CD14-positive monocyte (primary cell): ENCODE measurements at regions not wholly inside any gene's neighbourhood (a gene's known extent, or its start where the extent isn't known, plus 50 kb on each side); places are given as distances from the start of the nearest gene placed in this dataset.

Experiments used
- DNase-seq, 3 donors: peaks; one replicate each; pipeline ENCODE4 v3.0.0-alpha.2; 2011 to 2022
- H2AFZ ChIP-seq: 2 replicates; pipeline ENCODE4 v1.6.0; 2012; ENCODE audit warnings: mild to moderate bottlenecking, low read depth, low read length, inconsistent platforms; ENCODE audit not compliant: insufficient read depth, poor library complexity, severe bottlenecking
- H3K27ac ChIP-seq, 2 donors: 1 replicate in 1 of 2; 2 replicates in 1 of 2; pipeline ENCODE4 v1.5.1; 2012 to 2013; ENCODE audit warnings: low read length in 2 of 2, control low read depth in 1 of 2, inconsistent platforms in 1 of 2, low read depth in 1 of 2, mild to moderate bottlenecking in 1 of 2
- H3K27me3 ChIP-seq, 2 donors: one replicate each; pipeline versions ENCODE4 v1.6.0 to v1.6.1; 2011 to 2013; ENCODE audit warnings: low read length in 2 of 2; ENCODE audit not compliant: control insufficient read depth in 2 of 2, insufficient read depth in 2 of 2
- H3K36me3 ChIP-seq, 2 donors: replicated peaks in 1 of 2; 1 replicate in 1 of 2; 2 replicates in 1 of 2; pipeline versions ENCODE4 v1.5.1 to v1.6.1; 2012 to 2013; ENCODE audit warnings: low read length in 2 of 2, control low read depth in 1 of 2, inconsistent platforms in 1 of 2, mild to moderate bottlenecking in 1 of 2; ENCODE audit not compliant: insufficient read depth in 2 of 2, control insufficient read depth in 1 of 2
- H3K4me1 ChIP-seq, 2 donors: 1 replicate in 1 of 2; 2 replicates in 1 of 2; pipeline versions ENCODE4 v1.5.1 to v1.6.1; 2012 to 2013; ENCODE audit warnings: low read length in 2 of 2, control low read depth in 1 of 2, inconsistent platforms in 1 of 2, mild to moderate bottlenecking in 1 of 2, moderate library complexity in 1 of 2; ENCODE audit not compliant: insufficient read depth in 2 of 2, control insufficient read depth in 1 of 2
- H3K4me2 ChIP-seq: replicated peaks from 2 replicates; pipeline ENCODE3; 2012; ENCODE audit warnings: low read length, moderate library complexity, mild to moderate bottlenecking; ENCODE audit not compliant: poor library complexity, severe bottlenecking; ENCODE audit errors: extremely low read depth
- H3K4me3 ChIP-seq, 3 experiments: fragments of 200-600 bp in 1 of 3; sonication (generic) in 1 of 3; replicated peaks in 1 of 3; 1 replicate in 2 of 3; 2 replicates in 1 of 3; pipeline ENCODE4 v1.5.1; 2011 to 2013; ENCODE audit warnings: low read length in 3 of 3, mild to moderate bottlenecking in 3 of 3, control low read depth in 2 of 3, low read depth in 2 of 3, inconsistent platforms in 1 of 3, moderate library complexity in 1 of 3
- H3K79me2 ChIP-seq: 2 replicates; pipeline ENCODE4 v1.6.0; 2012; ENCODE audit warnings: mild to moderate bottlenecking, control low read depth, inconsistent platforms, low read length, moderate library complexity; ENCODE audit not compliant: insufficient read depth
- H3K9ac ChIP-seq: 2 replicates; pipeline ENCODE4 v1.6.0; 2017; ENCODE audit warnings: low read length, mild to moderate bottlenecking; ENCODE audit not compliant: insufficient read depth, poor library complexity, severe bottlenecking
- H3K9me3 ChIP-seq, 2 donors: replicated peaks in 1 of 2; 1 replicate in 1 of 2; 2 replicates in 1 of 2; pipeline versions ENCODE4 v1.5.1 to v1.6.1; 2012 to 2013; ENCODE audit warnings: low read length in 2 of 2, control low read depth in 1 of 2; ENCODE audit not compliant: control insufficient read depth in 1 of 2, insufficient read depth in 1 of 2
- H4K20me1 ChIP-seq: 2 replicates; pipeline ENCODE4 v1.6.0; 2012; ENCODE audit warnings: mild to moderate bottlenecking, low read length, control low read depth, moderate library complexity; ENCODE audit not compliant: insufficient read depth
- H3K27ac Mint-ChIP-seq, 7 donors: one replicate each; pipeline ENCODE4 v1.8.0; 2020; ENCODE audit warnings: mild to moderate bottlenecking in 7 of 7, mixed read lengths in 7 of 7, moderate library complexity in 6 of 7, inconsistent platforms in 2 of 7
- H3K27me3 Mint-ChIP-seq, 3 donors: one replicate each; pipeline ENCODE4 v1.8.0; 2021 to 2022; ENCODE audit warnings: low read depth in 3 of 3, mild to moderate bottlenecking in 3 of 3, mixed read lengths in 3 of 3, moderate library complexity in 3 of 3, inconsistent platforms in 1 of 3
- H3K36me3 Mint-ChIP-seq, 2 donors: one replicate each; pipeline ENCODE4 v1.8.0; 2020; ENCODE audit warnings: mixed read lengths in 2 of 2, inconsistent platforms in 1 of 2, mild to moderate bottlenecking in 1 of 2
- H3K4me1 Mint-ChIP-seq: one replicate; pipeline ENCODE4 v1.8.0; 2020; ENCODE audit warnings: mild to moderate bottlenecking, mixed read lengths
- H3K4me3 Mint-ChIP-seq, 2 donors: one replicate each; pipeline ENCODE4 v1.8.0; 2020; ENCODE audit warnings: mild to moderate bottlenecking in 2 of 2, mixed read lengths in 2 of 2, moderate library complexity in 1 of 2
- H3K9me3 Mint-ChIP-seq, 7 donors: one replicate each; pipeline ENCODE4 v1.8.0; 2020 to 2022; ENCODE audit warnings: mixed read lengths in 7 of 7, mild to moderate bottlenecking in 6 of 7, moderate library complexity in 6 of 7, inconsistent platforms in 2 of 7
- WGBS: methylation state at CpG from one replicate; pipeline ENCODE4 v1.1.5; 2013; ENCODE audit warnings: missing lambda C conversion rate; ENCODE audit not compliant: insufficient coverage; 5-methylcytosine and 5-hydroxymethylcytosine counted together
- intact Hi-C, 2 donors: fragments of 100-400 bp; cut with micrococcal nuclease; formaldehyde crosslinking; loops; one replicate each; pipeline versions ENCODE4 v1.15.0 to v1.15.1; 2023
- TF ChIP-seq, protein P1 (sequence below): fragments of 200-600 bp; IDR thresholded peaks from one replicate; pipeline ENCODE4 v1.8.0; 2022; ENCODE audit warnings: antibody characterized with exemption, mild to moderate bottlenecking

DNA sequence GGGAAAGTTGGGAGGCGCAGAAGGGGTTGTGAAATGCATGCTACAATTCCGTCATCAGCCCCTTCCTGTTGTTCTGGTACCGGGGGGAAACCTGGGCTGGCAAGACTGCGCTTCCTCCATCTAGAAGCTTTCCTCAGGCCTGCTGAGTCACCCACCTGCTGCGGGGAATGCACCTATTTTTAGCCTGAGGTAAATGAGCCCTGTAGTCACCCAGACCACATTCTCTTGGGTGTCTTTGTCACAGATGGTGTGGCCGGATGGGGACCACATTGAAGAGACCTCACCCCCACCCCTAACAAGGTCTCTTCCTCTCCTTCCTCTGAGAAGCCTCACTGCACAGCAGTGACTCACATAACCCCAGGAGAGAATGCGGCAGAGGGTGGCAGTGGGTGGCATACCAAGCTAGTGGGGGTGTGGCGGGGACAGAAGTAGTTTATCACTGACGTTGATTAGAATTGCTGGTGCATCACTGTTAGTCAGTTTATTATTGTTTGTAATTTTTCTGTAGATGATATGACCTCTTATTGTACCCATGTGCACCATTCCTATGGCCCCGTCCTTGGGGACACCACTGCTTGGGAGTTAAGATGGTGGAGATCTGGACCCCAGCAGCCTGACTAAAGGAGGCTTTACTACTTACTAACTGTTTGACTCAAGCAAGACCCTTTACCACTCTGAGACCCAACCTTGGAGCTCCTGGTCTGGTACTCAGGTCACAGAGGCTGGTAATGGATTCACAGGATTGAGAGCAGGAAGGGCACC is 83.0 kb upstream of the DUSP5 start:
- peaks cover 1 to 12% (median 3%) of the 10 kb centered on the region in 3 donors for H3K27me3 Mint-ChIP-seq
- Histone ChIP-seq H3K4me3 (peak overlapping the region in 1 of 3 experiments; percentile 35), H3K79me2 (no peaks in the 10 kb centered on the region), H3K9ac (no peak overlapping the region), H3K4me1 (peaks cover 44 to 61% of the 10 kb centered on the region in 2 donors), H3K9me3 (no peaks in the 10 kb centered on the region), H3K27ac (peak overlapping the region; percentile 3 to 65), H3K4me2 (peak overlapping the region; percentile 17), H3K36me3 (no peaks in the 10 kb centered on the region), H3K27me3 (no peaks in the 10 kb centered on the region), H4K20me1 (no peaks in the 10 kb centered on the region), H2AFZ (no peak overlapping the region)
- peak overlapping the region; percentile 17 to 38 for H3K4me3 Mint-ChIP-seq
- peaks cover 62% of the 10 kb centered on the region for H3K4me1 Mint-ChIP-seq
- intact Hi-C loops: loop anchor here (1.0 to 5.0 kb wide), 6 partner anchors 9 to 133 kb away; partner anchors contain the start of gene DUSP5 (in 1 of the 2)
- peaks cover 0 to 4% (median 0%) of the 10 kb centered on the region in 7 donors for H3K9me3 Mint-ChIP-seq
- H3K36me3 Mint-ChIP-seq: peaks cover 0 to 4% of the 10 kb centered on the region in 2 donors
- TF ChIP-seq, protein P1, sequence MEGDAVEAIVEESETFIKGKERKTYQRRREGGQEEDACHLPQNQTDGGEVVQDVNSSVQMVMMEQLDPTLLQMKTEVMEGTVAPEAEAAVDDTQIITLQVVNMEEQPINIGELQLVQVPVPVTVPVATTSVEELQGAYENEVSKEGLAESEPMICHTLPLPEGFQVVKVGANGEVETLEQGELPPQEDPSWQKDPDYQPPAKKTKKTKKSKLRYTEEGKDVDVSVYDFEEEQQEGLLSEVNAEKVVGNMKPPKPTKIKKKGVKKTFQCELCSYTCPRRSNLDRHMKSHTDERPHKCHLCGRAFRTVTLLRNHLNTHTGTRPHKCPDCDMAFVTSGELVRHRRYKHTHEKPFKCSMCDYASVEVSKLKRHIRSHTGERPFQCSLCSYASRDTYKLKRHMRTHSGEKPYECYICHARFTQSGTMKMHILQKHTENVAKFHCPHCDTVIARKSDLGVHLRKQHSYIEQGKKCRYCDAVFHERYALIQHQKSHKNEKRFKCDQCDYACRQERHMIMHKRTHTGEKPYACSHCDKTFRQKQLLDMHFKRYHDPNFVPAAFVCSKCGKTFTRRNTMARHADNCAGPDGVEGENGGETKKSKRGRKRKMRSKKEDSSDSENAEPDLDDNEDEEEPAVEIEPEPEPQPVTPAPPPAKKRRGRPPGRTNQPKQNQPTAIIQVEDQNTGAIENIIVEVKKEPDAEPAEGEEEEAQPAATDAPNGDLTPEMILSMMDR: no peak
- H3K27ac Mint-ChIP-seq: peak overlapping the region; percentile 19 to 89 (median 72)
- DNase-seq: peak; percentile 79 to 98 (median 88)
- 0% methylated on average over 4 of the region's 10 CpGs for WGBS

DNA sequence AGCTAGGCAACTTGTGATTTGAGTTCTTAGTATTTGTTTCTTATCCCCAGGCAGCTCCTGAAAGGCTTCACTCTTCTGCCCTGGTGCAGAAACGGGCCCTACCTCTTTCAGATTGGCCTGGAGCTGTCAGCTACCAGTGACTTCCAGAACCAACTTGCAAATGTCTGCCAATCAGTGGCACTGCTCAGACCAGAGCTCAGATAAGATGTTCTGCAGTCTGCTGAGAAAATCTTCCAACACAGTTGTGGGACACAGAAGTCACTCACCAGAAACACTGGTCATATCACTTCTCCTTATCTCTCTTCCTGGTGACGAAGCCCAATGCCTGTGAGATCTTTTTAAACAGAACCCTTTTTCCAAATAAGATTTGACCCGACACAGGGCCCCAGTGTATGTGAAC is 81.9 kb upstream of the DUSP5 start:
- WGBS: 37% methylated on average over 2 of the region's 3 CpGs
- no peaks in the 10 kb centered on the region for H3K9me3 ChIP-seq
- H3K27ac ChIP-seq: no peak overlapping the region
- H3K4me2 ChIP-seq: no peak overlapping the region
- H3K4me3 ChIP-seq: no peak overlapping the region
- Mint-ChIP-seq H3K36me3 (peaks cover 0 to 4% of the 10 kb centered on the region in 2 donors), H3K27me3 (peaks cover 1 to 12% (median 3%) of the 10 kb centered on the region in 3 donors), H3K4me1 (peaks cover 62% of the 10 kb centered on the region), H3K4me3 (no peak overlapping the region), H3K9me3 (peaks cover 0 to 4% (median 0%) of the 10 kb centered on the region in 7 donors), H3K27ac (peak overlapping the region in 4 of 7 donors; percentile 6 to 72 (median 68))
- H3K79me2 ChIP-seq: no peaks in the 10 kb centered on the region
- no peaks in the 10 kb centered on the region for H3K36me3 ChIP-seq
- TF ChIP-seq, protein P1: no peak
- H4K20me1 ChIP-seq: no peaks in the 10 kb centered on the region
- intact Hi-C loops: loop anchor here in 1 of 2 donors (1.0 kb wide), 1 partner anchor 7 kb away; no protein-coding TSS in a partner anchor
- no peak overlapping the region for H3K9ac ChIP-seq
- no peaks in the 10 kb centered on the region for H3K27me3 ChIP-seq
- DNase-seq: peak in 2 of 3 donors; percentile 6 to 11
- no peak overlapping the region for H2AFZ ChIP-seq
- peaks cover 44 to 62% of the 10 kb centered on the region in 2 donors for H3K4me1 ChIP-seq
